ENCODE measurements at regions not wholly inside any gene's neighbourhood (a gene's known extent, or its start where the extent isn't known, plus 50 kb on each side); places are given as distances from the start of the nearest gene placed in this dataset.

GRCh38 chr2:62349788-62350187, 153.9 kb downstream of the B3GNT2 start:
- Histone ChIP-seq H3K9ac (ENCODE audit: insufficient read depth, low read length, poor library complexity, severe bottlenecking) (no peak overlapping the region), H3K27ac (ENCODE audit: low read depth in 1 of 2, low read length in 2 of 2) (no peak overlapping the region), H4K20me1 (ENCODE audit: insufficient read depth, low read length) (no peaks in the 10 kb centered on the region), H3K4me2 (replicated peaks; ENCODE audit: extremely low read depth, low read length, poor library complexity, severe bottlenecking) (no peak overlapping the region), H3K4me3 (replicated peaks in 1 of 3; ENCODE audit: low read depth in 2 of 3, low read length in 3 of 3) (no peak overlapping the region), H3K36me3 (replicated peaks in 1 of 2; ENCODE audit: control insufficient read depth in 1 of 2, insufficient read depth in 2 of 2, low read length in 2 of 2) (no peaks in the 10 kb centered on the region), H3K27me3 (ENCODE audit: control insufficient read depth in 2 of 2, insufficient read depth in 2 of 2, low read length in 2 of 2) (no peaks in the 10 kb centered on the region), H3K4me1 (ENCODE audit: control insufficient read depth in 1 of 2, insufficient read depth in 2 of 2, low read length in 2 of 2) (no peaks in the 10 kb centered on the region), H3K9me3 (replicated peaks in 1 of 2; ENCODE audit: control insufficient read depth in 1 of 2, insufficient read depth in 1 of 2, low read length in 2 of 2) (peaks cover 0 to 8% of the 10 kb centered on the region in 2 donors), H3K79me2 (ENCODE audit: insufficient read depth, low read length) (no peaks in the 10 kb centered on the region), H2AFZ (ENCODE audit: insufficient read depth, low read depth, low read length, poor library complexity, severe bottlenecking) (no peak overlapping the region)
- H3K9me3 Mint-ChIP-seq, result peaks cover 7 to 28% (median 14%) of the 10 kb centered on the region in 7 donors
- no peaks in the 10 kb centered on the region for H3K4me1 Mint-ChIP-seq
- H3K27ac Mint-ChIP-seq, result no peak overlapping the region
- intact Hi-C loops (cut with micrococcal nuclease), result no loop called here
- WGBS (ENCODE audit: insufficient coverage), result 96% methylated on average over 3 of the region's 6 CpGs
- DNase-seq, result no peak
- TF ChIP-seq, protein P1, sequence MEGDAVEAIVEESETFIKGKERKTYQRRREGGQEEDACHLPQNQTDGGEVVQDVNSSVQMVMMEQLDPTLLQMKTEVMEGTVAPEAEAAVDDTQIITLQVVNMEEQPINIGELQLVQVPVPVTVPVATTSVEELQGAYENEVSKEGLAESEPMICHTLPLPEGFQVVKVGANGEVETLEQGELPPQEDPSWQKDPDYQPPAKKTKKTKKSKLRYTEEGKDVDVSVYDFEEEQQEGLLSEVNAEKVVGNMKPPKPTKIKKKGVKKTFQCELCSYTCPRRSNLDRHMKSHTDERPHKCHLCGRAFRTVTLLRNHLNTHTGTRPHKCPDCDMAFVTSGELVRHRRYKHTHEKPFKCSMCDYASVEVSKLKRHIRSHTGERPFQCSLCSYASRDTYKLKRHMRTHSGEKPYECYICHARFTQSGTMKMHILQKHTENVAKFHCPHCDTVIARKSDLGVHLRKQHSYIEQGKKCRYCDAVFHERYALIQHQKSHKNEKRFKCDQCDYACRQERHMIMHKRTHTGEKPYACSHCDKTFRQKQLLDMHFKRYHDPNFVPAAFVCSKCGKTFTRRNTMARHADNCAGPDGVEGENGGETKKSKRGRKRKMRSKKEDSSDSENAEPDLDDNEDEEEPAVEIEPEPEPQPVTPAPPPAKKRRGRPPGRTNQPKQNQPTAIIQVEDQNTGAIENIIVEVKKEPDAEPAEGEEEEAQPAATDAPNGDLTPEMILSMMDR (IDR thresholded peaks at IDR 0.05), result no peak
- H3K36me3 Mint-ChIP-seq, result no peaks in the 10 kb centered on the region
- no peak overlapping the region for H3K4me3 Mint-ChIP-seq
- H3K27me3 Mint-ChIP-seq (ENCODE audit: low read depth in 3 of 3), result no peaks in the 10 kb centered on the region

DNA sequence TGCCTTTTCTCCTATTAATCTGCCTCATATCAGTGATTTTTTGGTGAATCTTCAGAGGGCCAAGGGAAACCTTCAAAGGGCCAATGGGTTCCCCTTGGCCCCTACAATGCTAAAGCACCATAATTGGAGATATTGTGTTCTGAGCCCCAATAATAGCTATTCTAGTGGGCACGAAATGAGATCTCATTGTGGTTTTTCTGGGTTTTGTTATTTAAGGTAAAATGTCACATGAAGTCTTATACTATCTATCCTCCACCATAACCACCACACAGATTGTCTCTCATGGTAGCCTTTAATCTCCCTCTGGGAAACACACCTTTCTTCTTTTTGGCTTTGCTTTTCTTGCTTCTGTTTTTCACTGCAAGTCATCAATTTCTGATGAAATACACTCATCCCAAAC, 152.8 kb downstream of the B3GNT2 start:
- H3K27me3 Mint-ChIP-seq (ENCODE audit: low read depth in 3 of 3), result no peaks in the 10 kb centered on the region
- WGBS (ENCODE audit: insufficient coverage), result no CpG with 5 or more reads among the region's 1 CpG

More for the DNA sequence above, 152.8 kb downstream of the B3GNT2 start:
- Histone ChIP-seq H3K4me3 (replicated peaks in 1 of 3; ENCODE audit: low read depth in 2 of 3, low read length in 3 of 3) (no peak overlapping the region), H3K27ac (ENCODE audit: low read depth in 1 of 2, low read length in 2 of 2) (no peak overlapping the region), H3K9me3 (replicated peaks in 1 of 2; ENCODE audit: control insufficient read depth in 1 of 2, insufficient read depth in 1 of 2, low read length in 2 of 2) (peaks cover 0 to 8% of the 10 kb centered on the region in 2 donors), H3K4me2 (replicated peaks; ENCODE audit: extremely low read depth, low read length, poor library complexity, severe bottlenecking) (no peak overlapping the region), H3K27me3 (ENCODE audit: control insufficient read depth in 2 of 2, insufficient read depth in 2 of 2, low read length in 2 of 2) (no peaks in the 10 kb centered on the region), H3K79me2 (ENCODE audit: insufficient read depth, low read length) (no peaks in the 10 kb centered on the region), H3K4me1 (ENCODE audit: control insufficient read depth in 1 of 2, insufficient read depth in 2 of 2, low read length in 2 of 2) (no peaks in the 10 kb centered on the region), H3K9ac (ENCODE audit: insufficient read depth, low read length, poor library complexity, severe bottlenecking) (no peak overlapping the region), H2AFZ (ENCODE audit: insufficient read depth, low read depth, low read length, poor library complexity, severe bottlenecking) (no peak overlapping the region), H3K36me3 (replicated peaks in 1 of 2; ENCODE audit: control insufficient read depth in 1 of 2, insufficient read depth in 2 of 2, low read length in 2 of 2) (no peaks in the 10 kb centered on the region), H4K20me1 (ENCODE audit: insufficient read depth, low read length) (no peaks in the 10 kb centered on the region)
- no peak for DNase-seq
- H3K9me3 Mint-ChIP-seq, result peaks cover 7 to 26% (median 14%) of the 10 kb centered on the region in 7 donors
- TF ChIP-seq, protein P1 (IDR thresholded peaks at IDR 0.05), result no peak
- no peaks in the 10 kb centered on the region for H3K4me1 Mint-ChIP-seq
- intact Hi-C loops (cut with micrococcal nuclease), result no loop called here
- no peaks in the 10 kb centered on the region for H3K36me3 Mint-ChIP-seq
- H3K4me3 Mint-ChIP-seq, result no peak overlapping the region
- no peak overlapping the region for H3K27ac Mint-ChIP-seq

Measured in CD14-positive monocyte (primary cell).